T-helper 2 cell treated with Interferon-gamma antibody and Interleukin-4, amounts not matched to agents 5 μg/mL and 100 μg/mL, for 36 hours (primary cell): ENCODE measurements at regions not wholly inside any gene's neighbourhood (a gene's known extent, or its start where the extent isn't known, plus 50 kb on each side); places are given as distances from the start of the nearest gene placed in this dataset.

ENCODE experiments used
- DNase-seq: peaks from one replicate; pipeline ENCODE4 v3.0.0; 2021; ENCODE audit warnings: low spot score
- H3K27ac Mint-ChIP-seq: one replicate; pipeline ENCODE4 v1.8.0; 2021; ENCODE audit warnings: mild to moderate bottlenecking, mixed read lengths
- H3K27me3 Mint-ChIP-seq: one replicate; pipeline ENCODE4 v1.8.0; 2021; ENCODE audit warnings: low read depth, mixed read lengths
- H3K36me3 Mint-ChIP-seq: one replicate; pipeline ENCODE4 v1.8.0; 2021; ENCODE audit warnings: low read depth, mixed read lengths
- H3K4me1 Mint-ChIP-seq: one replicate; pipeline ENCODE4 v1.8.0; 2021; ENCODE audit warnings: low read depth, mixed read lengths
- H3K4me3 Mint-ChIP-seq: one replicate; pipeline ENCODE4 v1.8.0; 2022; ENCODE audit warnings: mild to moderate bottlenecking, moderate library complexity, mixed read lengths
- H3K9me3 Mint-ChIP-seq: one replicate; pipeline ENCODE4 v1.8.0; 2021; ENCODE audit warnings: mixed read lengths

- no peak for DNase-seq
- H3K9me3 Mint-ChIP-seq = no peaks in the 10 kb centered on the region
- no peaks in the 10 kb centered on the region for H3K27me3 Mint-ChIP-seq
- no peaks in the 10 kb centered on the region for H3K36me3 Mint-ChIP-seq
- no peak overlapping the region for H3K27ac Mint-ChIP-seq
- no peak overlapping the region for H3K4me3 Mint-ChIP-seq
- no peaks in the 10 kb centered on the region for H3K4me1 Mint-ChIP-seq
These were observed 1438.1 kb upstream of the TENM3 start for GRCh38 chr4:180805101-180805500.

GRCh38 chr4:180808862-180809261, 1434.3 kb upstream of the TENM3 start:
- no peak overlapping the region for H3K4me3 Mint-ChIP-seq
- DNase-seq = no peak
- no peaks in the 10 kb centered on the region for H3K4me1 Mint-ChIP-seq
- no peaks in the 10 kb centered on the region for H3K9me3 Mint-ChIP-seq
- H3K27me3 Mint-ChIP-seq = no peaks in the 10 kb centered on the region
- no peaks in the 10 kb centered on the region for H3K36me3 Mint-ChIP-seq
- H3K27ac Mint-ChIP-seq = no peak overlapping the region

GRCh38 chr4:180809439-180809838, 1433.8 kb upstream of the TENM3 start:
- no peaks in the 10 kb centered on the region for H3K36me3 Mint-ChIP-seq
- no peaks in the 10 kb centered on the region for H3K27me3 Mint-ChIP-seq
- no peak overlapping the region for H3K27ac Mint-ChIP-seq
- no peaks in the 10 kb centered on the region for H3K9me3 Mint-ChIP-seq
- no peaks in the 10 kb centered on the region for H3K4me1 Mint-ChIP-seq
- no peak overlapping the region for H3K4me3 Mint-ChIP-seq
- no peak for DNase-seq

GRCh38 chr4:180810581-180810980, 1432.6 kb upstream of the TENM3 start:
- Mint-ChIP-seq H3K27ac (no peak overlapping the region), H3K36me3 (no peaks in the 10 kb centered on the region), H3K4me3 (no peak overlapping the region), H3K4me1 (no peaks in the 10 kb centered on the region), H3K27me3 (no peaks in the 10 kb centered on the region), H3K9me3 (no peaks in the 10 kb centered on the region)
- no peak for DNase-seq

- Mint-ChIP-seq H3K4me1 (no peaks in the 10 kb centered on the region), H3K27me3 (no peaks in the 10 kb centered on the region), H3K9me3 (no peaks in the 10 kb centered on the region), H3K27ac (no peak overlapping the region), H3K36me3 (no peaks in the 10 kb centered on the region), H3K4me3 (no peak overlapping the region)
- DNase-seq = no peak
These were observed 1431.6 kb upstream of the TENM3 start for GRCh38 chr4:180811556-180811955.

- H3K27ac Mint-ChIP-seq = no peak overlapping the region
- no peaks in the 10 kb centered on the region for H3K27me3 Mint-ChIP-seq
- no peaks in the 10 kb centered on the region for H3K4me1 Mint-ChIP-seq
- no peak overlapping the region for H3K4me3 Mint-ChIP-seq
- no peaks in the 10 kb centered on the region for H3K36me3 Mint-ChIP-seq
- no peaks in the 10 kb centered on the region for H3K9me3 Mint-ChIP-seq
- DNase-seq = no peak
These were observed 1430.4 kb upstream of the TENM3 start for GRCh38 chr4:180812783-180813182.

- H3K9me3 Mint-ChIP-seq = no peaks in the 10 kb centered on the region
- no peak overlapping the region for H3K27ac Mint-ChIP-seq
- H3K4me3 Mint-ChIP-seq = no peak overlapping the region
- H3K27me3 Mint-ChIP-seq = no peaks in the 10 kb centered on the region
- H3K4me1 Mint-ChIP-seq = no peaks in the 10 kb centered on the region
- H3K36me3 Mint-ChIP-seq = no peaks in the 10 kb centered on the region
- no peak for DNase-seq
These were observed 1428.3 kb upstream of the TENM3 start for GRCh38 chr4:180814875-180815417.

- H3K36me3 Mint-ChIP-seq = no peaks in the 10 kb centered on the region
- H3K9me3 Mint-ChIP-seq = no peaks in the 10 kb centered on the region
These were observed 1425.7 kb upstream of the TENM3 start for GRCh38 chr4:180817529-180817928.

GRCh38 chr4:180823108-180823507, 1420.1 kb upstream of the TENM3 start:
- no peak for DNase-seq
- no peaks in the 10 kb centered on the region for H3K9me3 Mint-ChIP-seq
- no peak overlapping the region for H3K27ac Mint-ChIP-seq
- no peaks in the 10 kb centered on the region for H3K27me3 Mint-ChIP-seq
- no peaks in the 10 kb centered on the region for H3K4me1 Mint-ChIP-seq
- H3K36me3 Mint-ChIP-seq = no peaks in the 10 kb centered on the region
- H3K4me3 Mint-ChIP-seq = no peak overlapping the region

More at GRCh38 chr4:180817529-180817928, 1425.7 kb upstream of the TENM3 start:
- Mint-ChIP-seq H3K4me1 (no peaks in the 10 kb centered on the region), H3K4me3 (no peak overlapping the region), H3K27me3 (no peaks in the 10 kb centered on the region), H3K27ac (no peak overlapping the region)
- DNase-seq = no peak

- Mint-ChIP-seq H3K4me1 (no peaks in the 10 kb centered on the region), H3K27ac (no peak overlapping the region), H3K27me3 (no peaks in the 10 kb centered on the region), H3K36me3 (no peaks in the 10 kb centered on the region), H3K9me3 (no peaks in the 10 kb centered on the region), H3K4me3 (no peak overlapping the region)
- no peak for DNase-seq
These were observed 1415.8 kb upstream of the TENM3 start for GRCh38 chr4:180827232-180828009.

- Mint-ChIP-seq H3K4me3 (no peak overlapping the region), H3K27ac (no peak overlapping the region), H3K27me3 (no peaks in the 10 kb centered on the region), H3K36me3 (no peaks in the 10 kb centered on the region), H3K4me1 (no peaks in the 10 kb centered on the region), H3K9me3 (no peaks in the 10 kb centered on the region)
- no peak for DNase-seq
These were observed 1414.7 kb upstream of the TENM3 start for GRCh38 chr4:180828455-180829018.

GRCh38 chr4:180832073-180832472, 1411.1 kb upstream of the TENM3 start:
- H3K27ac Mint-ChIP-seq = no peak overlapping the region
- no peak for DNase-seq
- H3K4me1 Mint-ChIP-seq = no peaks in the 10 kb centered on the region
- H3K27me3 Mint-ChIP-seq = no peaks in the 10 kb centered on the region
- no peaks in the 10 kb centered on the region for H3K36me3 Mint-ChIP-seq
- H3K4me3 Mint-ChIP-seq = no peak overlapping the region
- H3K9me3 Mint-ChIP-seq = no peaks in the 10 kb centered on the region

- no peaks in the 10 kb centered on the region for H3K4me1 Mint-ChIP-seq
- no peaks in the 10 kb centered on the region for H3K9me3 Mint-ChIP-seq
- no peak overlapping the region for H3K4me3 Mint-ChIP-seq
- no peaks in the 10 kb centered on the region for H3K27me3 Mint-ChIP-seq
- no peak for DNase-seq
- H3K27ac Mint-ChIP-seq = no peak overlapping the region
- H3K36me3 Mint-ChIP-seq = no peaks in the 10 kb centered on the region
These were observed 1403.1 kb upstream of the TENM3 start for GRCh38 chr4:180840142-180840541.

GRCh38 chr4:180850318-180850940, 1392.8 kb upstream of the TENM3 start:
- Mint-ChIP-seq H3K36me3 (no peaks in the 10 kb centered on the region), H3K4me3 (no peak overlapping the region), H3K4me1 (no peaks in the 10 kb centered on the region), H3K27ac (no peak overlapping the region), H3K9me3 (no peaks in the 10 kb centered on the region), H3K27me3 (no peaks in the 10 kb centered on the region)
- no peak for DNase-seq
